Colonic mucosa (tissue), 4 donors: ENCODE measurements at regions not wholly inside any gene's neighbourhood (a gene's known extent, or its start where the extent isn't known, plus 50 kb on each side); places are given as distances from the start of the nearest gene placed in this dataset.

Source experiments
- DNase-seq: peaks from one replicate; pipeline ENCODE4 v3.0.0-alpha.2; 2020
- H3K27ac ChIP-seq: fragments of 200-600 bp; one replicate; pipeline ENCODE4 v1.8.0; 2021
- H3K27me3 ChIP-seq: fragments of 200-600 bp; one replicate; pipeline ENCODE4 v1.8.0; 2021
- H3K36me3 ChIP-seq: fragments of 200-600 bp; one replicate; pipeline ENCODE4 v1.8.0; 2021
- H3K4me1 ChIP-seq: fragments of 200-600 bp; one replicate; pipeline ENCODE4 v1.8.0; 2021; ENCODE audit warnings: mild to moderate bottlenecking
- H3K4me3 ChIP-seq: fragments of 200-600 bp; one replicate; pipeline ENCODE4 v1.8.0; 2021
- H3K9ac ChIP-seq, 2 donors: one replicate each; pipeline ENCODE4 v1.7.0; 2013; ENCODE audit warnings: control low read depth in 2 of 2, low read depth in 2 of 2, low read length in 2 of 2
- H3K9me3 ChIP-seq: fragments of 200-600 bp; one replicate; pipeline ENCODE4 v1.8.0; 2021
- intact Hi-C: fragments of 100-400 bp; cut with DNase I; formaldehyde crosslinking; loops from one replicate; pipeline ENCODE4 v1.14.1; 2022
- TF ChIP-seq, protein P1 (sequence below): fragments of 200-600 bp; IDR thresholded peaks from one replicate; pipeline ENCODE4 v1.8.0; 2022; ENCODE audit warnings: antibody characterized with exemption, mild to moderate bottlenecking
- donor health status: healthy.
- donor health status: DM: no; HTN: no; CAD: no.
- donor health status: DM: no; HTN: no; CAD: no.

DNA sequence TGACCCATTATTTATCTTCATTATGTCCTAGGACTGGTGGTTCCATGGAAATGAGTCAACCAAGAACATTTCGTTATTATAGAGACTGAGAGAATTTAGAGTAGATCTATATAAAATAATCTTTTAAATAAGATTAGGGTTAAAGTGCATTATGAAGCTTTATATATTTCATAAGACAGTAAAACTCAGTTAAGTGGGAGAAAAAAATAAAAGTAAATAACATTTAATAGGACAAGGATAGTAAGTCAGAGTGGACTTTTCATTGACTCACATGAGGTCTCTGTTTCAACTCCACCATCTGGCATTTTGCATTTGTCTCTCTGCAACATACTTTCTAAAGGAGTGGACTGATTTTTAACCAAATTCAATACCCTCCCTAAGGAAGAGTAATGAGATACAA lies 125.3 kb upstream of the CCDC68 start:
- no peak overlapping the region for H3K27ac ChIP-seq
- H3K4me3 ChIP-seq = no peak overlapping the region
- H3K9ac ChIP-seq = no peak overlapping the region
- TF ChIP-seq, protein P1, sequence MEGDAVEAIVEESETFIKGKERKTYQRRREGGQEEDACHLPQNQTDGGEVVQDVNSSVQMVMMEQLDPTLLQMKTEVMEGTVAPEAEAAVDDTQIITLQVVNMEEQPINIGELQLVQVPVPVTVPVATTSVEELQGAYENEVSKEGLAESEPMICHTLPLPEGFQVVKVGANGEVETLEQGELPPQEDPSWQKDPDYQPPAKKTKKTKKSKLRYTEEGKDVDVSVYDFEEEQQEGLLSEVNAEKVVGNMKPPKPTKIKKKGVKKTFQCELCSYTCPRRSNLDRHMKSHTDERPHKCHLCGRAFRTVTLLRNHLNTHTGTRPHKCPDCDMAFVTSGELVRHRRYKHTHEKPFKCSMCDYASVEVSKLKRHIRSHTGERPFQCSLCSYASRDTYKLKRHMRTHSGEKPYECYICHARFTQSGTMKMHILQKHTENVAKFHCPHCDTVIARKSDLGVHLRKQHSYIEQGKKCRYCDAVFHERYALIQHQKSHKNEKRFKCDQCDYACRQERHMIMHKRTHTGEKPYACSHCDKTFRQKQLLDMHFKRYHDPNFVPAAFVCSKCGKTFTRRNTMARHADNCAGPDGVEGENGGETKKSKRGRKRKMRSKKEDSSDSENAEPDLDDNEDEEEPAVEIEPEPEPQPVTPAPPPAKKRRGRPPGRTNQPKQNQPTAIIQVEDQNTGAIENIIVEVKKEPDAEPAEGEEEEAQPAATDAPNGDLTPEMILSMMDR = no peak
- no peaks in the 10 kb centered on the region for H3K9me3 ChIP-seq
- no peaks in the 10 kb centered on the region for H3K27me3 ChIP-seq
- H3K36me3 ChIP-seq = no peaks in the 10 kb centered on the region
- intact Hi-C loops = no loop called here
- DNase-seq = no peak
- peaks cover 3% of the 10 kb centered on the region for H3K4me1 ChIP-seq

DNA sequence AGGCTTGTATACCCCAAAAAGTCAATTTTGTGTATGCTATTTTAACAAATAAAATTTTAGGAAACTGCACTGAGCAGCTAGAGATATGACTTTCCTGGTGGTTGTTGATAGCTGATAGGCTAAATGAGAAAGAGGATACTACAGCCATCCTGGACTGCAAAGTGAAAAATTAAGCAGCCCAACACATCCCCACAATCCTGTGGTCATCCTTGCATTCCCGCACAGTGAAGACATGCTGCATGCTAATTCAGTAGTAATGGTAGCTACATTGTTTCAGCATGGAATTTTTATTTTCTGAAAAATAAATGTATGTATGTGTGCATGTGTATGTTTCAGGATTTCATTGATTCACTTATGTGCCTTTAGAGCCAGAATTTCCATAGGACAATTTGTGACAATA lies 124.2 kb upstream of the CCDC68 start:
- H3K27me3 ChIP-seq = no peaks in the 10 kb centered on the region
- no peak overlapping the region for H3K9ac ChIP-seq
- TF ChIP-seq, protein P1 = no peak
- H3K9me3 ChIP-seq = no peaks in the 10 kb centered on the region
- intact Hi-C loops = no loop called here
- peaks cover 2% of the 10 kb centered on the region for H3K4me1 ChIP-seq
- no peak overlapping the region for H3K4me3 ChIP-seq
- H3K27ac ChIP-seq = no peak overlapping the region
- no peak for DNase-seq
- no peaks in the 10 kb centered on the region for H3K36me3 ChIP-seq

DNA sequence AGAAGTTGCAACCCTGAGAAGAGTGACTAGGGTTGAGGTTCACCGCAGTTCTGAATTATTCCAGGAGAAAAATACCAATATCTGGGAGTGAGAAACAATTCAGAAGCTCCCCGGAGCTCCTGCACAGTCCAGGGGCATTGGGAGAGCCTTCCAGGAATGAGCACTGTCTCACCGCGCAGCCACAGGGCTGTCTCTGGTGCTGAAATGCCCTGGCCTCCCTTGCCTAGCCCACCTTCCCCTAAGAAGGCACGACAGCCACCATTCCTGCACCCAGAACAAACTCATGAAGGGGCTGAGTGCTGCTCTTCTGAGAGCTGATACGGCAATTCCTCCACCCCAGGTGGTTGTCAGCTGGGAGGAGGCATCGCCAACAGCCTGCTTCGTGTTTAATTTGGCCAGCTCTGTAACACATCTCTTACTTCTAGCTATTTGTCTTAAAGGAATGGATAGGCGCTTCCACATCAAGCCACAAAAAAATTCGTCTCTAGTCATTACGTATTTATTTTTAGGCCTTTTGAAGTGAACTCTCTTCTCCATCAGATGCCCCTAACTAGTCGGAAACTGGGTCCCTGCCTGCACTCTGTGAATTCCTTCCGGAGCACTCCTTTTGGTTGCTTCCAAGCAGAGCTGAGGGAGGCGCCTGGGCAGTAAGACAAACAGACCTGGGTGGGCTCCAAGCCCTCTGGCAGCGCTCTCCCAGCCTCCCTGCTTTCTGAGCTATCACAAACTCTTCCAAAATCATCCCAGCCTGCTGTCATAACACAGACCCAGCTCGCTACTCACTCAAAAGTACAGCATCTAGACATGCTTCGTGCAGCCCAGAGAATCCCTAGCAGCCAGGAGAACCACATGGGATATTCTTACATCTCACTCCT lies 120.5 kb upstream of the CCDC68 start:
- TF ChIP-seq, protein P1 = no peak
- DNase-seq = no peak
- intact Hi-C loops = no loop called here
- H3K9me3 ChIP-seq = no peaks in the 10 kb centered on the region
- H3K4me3 ChIP-seq = no peak overlapping the region
- no peaks in the 10 kb centered on the region for H3K36me3 ChIP-seq
- H3K4me1 ChIP-seq = no peaks in the 10 kb centered on the region
- no peak overlapping the region for H3K9ac ChIP-seq
- no peak overlapping the region for H3K27ac ChIP-seq
- no peaks in the 10 kb centered on the region for H3K27me3 ChIP-seq

DNA sequence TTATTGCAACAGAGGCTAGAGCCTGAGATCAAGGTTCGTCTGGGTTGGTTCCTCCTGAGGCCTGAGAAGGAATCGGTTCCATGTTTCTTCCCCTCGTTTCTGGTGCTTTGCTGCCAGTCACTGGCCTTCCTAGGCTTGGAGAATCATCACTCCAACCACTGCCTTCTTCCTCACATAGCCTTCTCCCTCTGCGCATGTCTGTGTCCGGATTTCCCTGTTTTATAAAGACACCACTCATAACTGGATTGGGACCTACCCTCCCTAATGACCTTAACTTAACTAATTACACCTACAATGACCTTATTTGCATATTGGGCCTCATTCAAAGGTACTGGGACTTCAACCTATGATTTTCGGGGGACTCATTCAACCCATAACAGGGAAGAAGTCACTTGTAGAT lies 119.8 kb upstream of the CCDC68 start:
- Histone ChIP-seq H3K27ac (no peak overlapping the region), H3K4me1 (no peaks in the 10 kb centered on the region), H3K9me3 (no peaks in the 10 kb centered on the region), H3K4me3 (no peak overlapping the region), H3K9ac (no peak overlapping the region), H3K27me3 (no peaks in the 10 kb centered on the region), H3K36me3 (no peaks in the 10 kb centered on the region)
- intact Hi-C loops = no loop called here
- TF ChIP-seq, protein P1 = no peak
- no peak for DNase-seq

DNA sequence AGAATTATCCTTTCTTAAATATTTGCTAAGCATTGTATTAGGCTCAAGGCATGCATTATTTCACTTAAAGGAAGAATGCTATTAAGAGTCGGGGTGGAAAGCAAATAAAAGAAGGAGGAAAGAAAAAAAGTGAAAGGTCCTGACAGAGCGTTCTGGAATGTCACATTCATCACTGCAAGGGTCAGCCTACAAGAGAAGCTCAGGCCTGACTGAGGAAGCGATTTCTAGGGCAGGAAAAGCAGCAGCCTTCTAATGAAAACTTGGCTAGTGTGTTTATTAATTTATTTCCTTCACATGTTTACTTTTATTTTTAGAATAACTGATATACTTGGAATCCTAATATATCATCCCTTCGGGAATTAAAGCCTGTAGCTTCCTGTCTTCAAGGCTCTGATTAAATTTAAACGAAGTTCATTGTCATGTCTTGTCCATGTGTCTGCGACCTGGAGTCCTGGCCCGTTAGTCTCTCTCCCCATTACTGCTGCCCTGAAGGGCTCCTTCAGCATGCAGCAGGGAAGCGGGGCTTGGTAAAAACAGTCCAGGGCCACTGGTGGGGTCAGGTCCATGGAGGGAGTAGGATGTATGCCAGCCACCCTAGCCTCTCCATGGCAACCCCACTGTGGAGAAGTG lies 119.2 kb upstream of the CCDC68 start:
- TF ChIP-seq, protein P1 = no peak
- no peak overlapping the region for H3K4me3 ChIP-seq
- no peaks in the 10 kb centered on the region for H3K4me1 ChIP-seq
- H3K36me3 ChIP-seq = no peaks in the 10 kb centered on the region
- H3K27me3 ChIP-seq = no peaks in the 10 kb centered on the region
- H3K9ac ChIP-seq = no peak overlapping the region
- no peaks in the 10 kb centered on the region for H3K9me3 ChIP-seq
- no peak overlapping the region for H3K27ac ChIP-seq
- DNase-seq = no peak
- intact Hi-C loops = no loop called here
